AG09319 (cell line): ENCODE measurements at regions not wholly inside any gene's neighbourhood (a gene's known extent, or its start where the extent isn't known, plus 50 kb on each side); places are given as distances from the start of the nearest gene placed in this dataset.

Experiments
- DNase-seq: peaks from one replicate; pipeline ENCODE4 v3.0.0-alpha.2; 2010; ENCODE audit warnings: low read depth; ENCODE audit errors: extremely low read depth
- TF ChIP-seq, protein P1 (sequence below): IDR thresholded peaks from 2 replicates; pipeline ENCODE4 v1.5.1; 2011; ENCODE audit warnings: low read depth, mild to moderate bottlenecking, inconsistent platforms, low read length, moderate library complexity

DNA sequence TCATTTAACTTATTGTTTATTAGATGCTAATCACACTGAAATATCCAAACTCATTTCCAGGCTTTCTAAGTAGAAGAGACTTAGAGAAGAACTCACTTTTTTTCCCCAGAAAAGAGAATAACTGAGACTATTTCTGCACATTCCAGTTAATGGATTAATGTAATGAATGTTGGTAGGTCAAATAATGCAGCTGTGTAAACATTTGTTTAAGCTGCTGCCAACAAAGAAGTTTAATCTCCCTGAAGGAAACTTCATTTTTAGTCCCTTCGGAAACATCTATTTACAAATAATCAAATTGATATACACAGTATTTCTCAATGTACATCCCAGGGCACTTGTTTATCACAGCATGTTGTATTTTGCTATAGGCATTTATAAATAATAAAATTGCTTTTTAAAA is 126.9 kb downstream of the KCNS3 start:
- TF ChIP-seq, protein P1, sequence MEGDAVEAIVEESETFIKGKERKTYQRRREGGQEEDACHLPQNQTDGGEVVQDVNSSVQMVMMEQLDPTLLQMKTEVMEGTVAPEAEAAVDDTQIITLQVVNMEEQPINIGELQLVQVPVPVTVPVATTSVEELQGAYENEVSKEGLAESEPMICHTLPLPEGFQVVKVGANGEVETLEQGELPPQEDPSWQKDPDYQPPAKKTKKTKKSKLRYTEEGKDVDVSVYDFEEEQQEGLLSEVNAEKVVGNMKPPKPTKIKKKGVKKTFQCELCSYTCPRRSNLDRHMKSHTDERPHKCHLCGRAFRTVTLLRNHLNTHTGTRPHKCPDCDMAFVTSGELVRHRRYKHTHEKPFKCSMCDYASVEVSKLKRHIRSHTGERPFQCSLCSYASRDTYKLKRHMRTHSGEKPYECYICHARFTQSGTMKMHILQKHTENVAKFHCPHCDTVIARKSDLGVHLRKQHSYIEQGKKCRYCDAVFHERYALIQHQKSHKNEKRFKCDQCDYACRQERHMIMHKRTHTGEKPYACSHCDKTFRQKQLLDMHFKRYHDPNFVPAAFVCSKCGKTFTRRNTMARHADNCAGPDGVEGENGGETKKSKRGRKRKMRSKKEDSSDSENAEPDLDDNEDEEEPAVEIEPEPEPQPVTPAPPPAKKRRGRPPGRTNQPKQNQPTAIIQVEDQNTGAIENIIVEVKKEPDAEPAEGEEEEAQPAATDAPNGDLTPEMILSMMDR = no peak
- no peak for DNase-seq

DNA sequence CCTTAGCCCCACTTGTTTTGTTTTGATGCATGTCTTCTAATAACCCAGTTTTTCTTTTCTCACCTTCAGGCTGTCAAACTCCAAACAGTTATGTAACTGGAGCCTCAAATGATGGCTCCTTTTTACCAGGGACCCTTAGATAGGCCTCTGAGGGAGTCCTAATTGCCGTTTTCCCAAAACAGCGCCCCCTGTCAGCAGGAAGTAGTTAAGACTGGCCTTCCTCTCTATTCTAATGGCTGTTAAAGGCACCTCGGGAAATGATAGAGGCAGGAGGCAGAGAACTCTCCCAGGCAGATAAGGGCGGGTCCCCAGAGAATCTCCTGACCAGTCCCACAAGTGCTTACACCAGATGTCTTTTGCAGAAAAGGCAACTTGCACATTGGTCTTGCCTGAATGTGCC is 123.2 kb downstream of the KCNS3 start:
- TF ChIP-seq, protein P1 = no peak

DNA sequence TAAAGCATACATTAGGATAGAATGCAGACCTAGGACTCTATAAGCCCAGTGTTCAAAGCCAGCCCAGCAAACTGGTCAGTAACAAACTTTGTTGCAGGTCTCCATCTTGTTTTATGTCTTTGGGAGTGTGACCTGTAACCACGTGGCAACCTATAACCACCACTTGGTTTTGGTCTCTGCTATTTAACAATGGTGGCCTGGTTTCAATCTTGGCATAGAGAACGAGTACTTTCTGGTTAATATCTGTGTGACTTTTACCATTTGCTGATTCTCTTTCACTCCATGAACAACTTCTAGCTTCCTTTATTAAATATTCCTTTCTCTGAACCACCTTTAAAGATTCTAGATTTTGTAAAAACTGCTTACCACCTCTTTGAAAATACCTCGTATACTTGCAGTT is 118.5 kb downstream of the KCNS3 start:
- TF ChIP-seq, protein P1 = no peak
- no peak for DNase-seq

More for the DNA sequence above, 123.2 kb downstream of the KCNS3 start:
- no peak for DNase-seq

DNA sequence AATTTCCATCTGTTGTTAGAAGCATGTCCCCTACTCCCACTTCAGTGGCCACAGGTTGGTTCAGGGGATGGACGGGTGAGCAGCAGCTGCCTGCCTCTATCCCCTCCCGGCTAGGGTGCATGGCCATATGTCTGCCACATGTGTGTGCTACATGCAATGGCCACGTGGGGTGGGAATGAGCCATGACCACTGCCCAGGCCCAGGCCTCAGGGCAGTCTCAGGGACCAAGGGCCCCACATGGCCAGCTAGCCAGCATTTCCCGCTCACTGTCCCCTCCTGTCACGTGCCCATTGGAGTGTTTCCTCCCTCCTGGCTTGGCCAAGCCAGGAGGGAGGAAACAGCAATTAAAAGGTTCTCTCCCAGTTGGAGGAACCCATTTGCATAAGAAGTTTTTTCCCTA is 117.1 kb downstream of the KCNS3 start:
- TF ChIP-seq, protein P1 = no peak
- no peak for DNase-seq
